Activated CD4-positive, alpha-beta T cell treated with anti-CD3 and anti-CD28 coated beads, Interleukin-2, amount 50 U/mL, for 16 hours (primary cell): ENCODE measurements at regions not wholly inside any gene's neighbourhood (a gene's known extent, or its start where the extent isn't known, plus 50 kb on each side); places are given as distances from the start of the nearest gene placed in this dataset.

Experiments
- DNase-seq: peaks from one replicate; pipeline ENCODE4 v3.0.0-alpha.2; 2020

GRCh38 chr20:52921340-52921739, 50.8 kb upstream of the TSHZ2 start:
- DNase-seq, result no peak

DNA sequence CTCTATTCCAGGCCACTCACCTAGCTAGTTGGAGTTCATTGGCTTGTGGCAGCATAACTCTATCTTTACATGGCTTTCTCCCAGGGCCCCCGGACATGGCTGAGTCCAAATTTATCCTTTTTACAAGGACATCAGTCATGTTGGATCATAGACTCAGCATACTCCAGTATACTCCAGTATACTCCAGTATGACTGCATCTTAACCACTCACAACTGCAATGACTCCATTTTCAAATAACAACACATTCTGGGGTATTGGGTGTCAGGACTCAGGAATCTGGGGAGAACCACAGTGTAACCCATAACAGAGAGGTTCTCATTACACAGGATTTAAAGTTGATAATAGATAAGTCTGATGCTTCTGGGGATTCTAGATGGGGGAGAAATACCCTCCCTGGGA, 53.8 kb upstream of the TSHZ2 start:
- no peak for DNase-seq

DNA sequence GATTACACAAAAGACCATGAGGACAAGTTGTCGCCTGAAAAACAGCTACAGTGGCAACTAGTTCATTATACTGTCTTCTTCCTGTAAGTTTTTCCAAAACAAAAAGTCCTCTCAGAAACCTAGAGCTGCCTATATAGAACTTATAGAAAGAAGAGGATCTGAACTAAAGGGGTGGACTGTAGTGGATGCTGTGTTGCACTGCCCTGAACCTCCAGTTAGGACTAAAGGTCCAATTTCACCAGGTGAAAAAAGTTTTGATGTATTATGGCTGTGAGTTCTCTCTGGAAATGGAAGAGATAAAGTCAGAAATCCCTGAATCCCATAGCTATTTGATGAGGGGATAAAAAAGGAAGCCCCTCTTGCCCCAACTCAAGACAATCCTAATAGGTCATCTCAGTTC, 56.6 kb upstream of the TSHZ2 start:
- DNase-seq, result no peak

DNA sequence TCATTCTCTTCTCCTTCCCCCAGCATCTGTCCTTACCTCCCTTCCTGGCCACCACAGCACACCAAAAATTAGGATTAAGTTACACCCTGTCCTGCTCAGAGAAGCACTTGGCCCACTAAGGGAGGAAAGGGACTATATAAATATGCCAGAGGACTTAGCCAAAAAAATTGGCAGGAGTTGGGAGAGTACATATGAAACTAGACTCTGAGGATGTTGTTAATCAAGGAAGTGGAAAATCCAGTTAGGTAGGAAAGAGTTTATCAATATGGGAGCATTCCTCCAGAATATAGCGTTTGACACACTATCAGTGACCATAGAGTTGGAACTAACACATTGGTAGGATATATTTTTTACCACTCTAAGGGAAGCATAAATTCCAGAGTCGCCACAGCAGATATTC, 57.3 kb upstream of the TSHZ2 start:
- no peak for DNase-seq

GRCh38 chr20:52913650-52914387, 58.3 kb upstream of the TSHZ2 start:
- no peak for DNase-seq

GRCh38 chr20:52905241-52905994, 66.7 kb upstream of the TSHZ2 start:
- DNase-seq, result no peak

GRCh38 chr20:52904837-52905236, 67.3 kb upstream of the TSHZ2 start:
- DNase-seq, result no peak

- DNase-seq, result no peak
Observed at GRCh38 chr20:52899041-52899608, 73.0 kb upstream of the TSHZ2 start.

- DNase-seq, result no peak
Observed at GRCh38 chr20:52896348-52896747, 75.8 kb upstream of the TSHZ2 start.

DNA sequence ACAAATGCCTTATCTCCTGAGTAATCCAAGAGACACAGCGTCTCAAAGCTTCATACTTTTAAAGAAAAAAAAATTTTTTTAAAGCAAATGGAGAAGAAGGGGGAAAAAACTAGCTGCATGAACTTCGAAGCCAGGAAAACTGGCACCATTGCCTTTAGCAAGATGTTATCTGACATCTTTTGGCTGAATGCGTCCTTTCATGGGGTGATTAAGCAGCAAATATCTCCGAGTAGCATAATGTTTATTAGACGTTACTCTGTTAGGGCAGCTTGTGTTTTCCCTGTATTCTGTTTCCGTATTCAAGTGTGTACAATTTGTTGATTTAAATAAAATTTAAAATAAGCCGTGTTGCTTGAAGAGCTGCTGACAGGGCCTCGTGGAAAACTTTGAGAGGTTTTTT, 76.5 kb upstream of the TSHZ2 start:
- DNase-seq, result no peak

DNA sequence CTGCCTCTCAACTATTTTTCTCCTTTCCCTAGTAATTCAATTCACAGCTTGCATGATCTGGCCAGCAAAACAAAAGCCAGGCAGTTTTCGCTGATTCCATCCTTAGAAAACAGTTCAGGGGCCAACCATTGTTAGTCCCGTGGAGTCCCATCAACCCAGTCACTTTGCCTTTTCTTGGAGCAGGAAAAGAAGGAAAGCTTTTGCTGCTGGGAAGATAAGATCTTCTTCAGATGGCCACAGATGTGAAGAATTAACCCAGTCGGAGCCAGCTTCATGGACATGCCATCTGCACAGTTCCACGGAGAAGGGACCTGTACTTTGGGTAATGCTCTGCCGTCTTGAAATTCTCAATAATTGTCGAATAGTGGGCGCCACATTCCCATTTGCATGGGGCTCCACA, 76.9 kb upstream of the TSHZ2 start:
- DNase-seq, result no peak

DNA sequence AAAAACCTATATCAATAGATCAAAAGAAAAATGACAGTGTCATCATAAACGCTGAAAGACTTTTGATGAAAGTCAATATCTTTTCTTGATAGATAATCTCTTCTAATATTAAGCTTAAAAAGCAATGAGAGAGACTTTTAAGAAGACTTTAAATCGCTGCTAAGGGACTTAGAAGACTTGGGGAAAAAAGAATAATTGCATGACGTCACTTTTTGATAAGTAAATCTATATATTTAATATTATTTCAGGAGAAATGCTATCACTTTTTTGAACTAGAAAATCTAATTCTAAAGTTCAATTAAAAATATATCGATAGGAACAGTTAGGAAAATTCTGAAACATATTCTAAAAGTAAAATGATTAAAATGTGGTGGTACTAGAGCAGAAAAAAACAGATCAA, 78.7 kb upstream of the TSHZ2 start:
- DNase-seq, result no peak

- no peak for DNase-seq
Observed at GRCh38 chr20:52892023-52892422, 80.1 kb upstream of the TSHZ2 start.

- DNase-seq, result no peak
Observed at GRCh38 chr20:52890130-52890529, 82.0 kb upstream of the TSHZ2 start.

GRCh38 chr20:52889225-52889624, 82.9 kb upstream of the TSHZ2 start:
- DNase-seq, result no peak

DNA sequence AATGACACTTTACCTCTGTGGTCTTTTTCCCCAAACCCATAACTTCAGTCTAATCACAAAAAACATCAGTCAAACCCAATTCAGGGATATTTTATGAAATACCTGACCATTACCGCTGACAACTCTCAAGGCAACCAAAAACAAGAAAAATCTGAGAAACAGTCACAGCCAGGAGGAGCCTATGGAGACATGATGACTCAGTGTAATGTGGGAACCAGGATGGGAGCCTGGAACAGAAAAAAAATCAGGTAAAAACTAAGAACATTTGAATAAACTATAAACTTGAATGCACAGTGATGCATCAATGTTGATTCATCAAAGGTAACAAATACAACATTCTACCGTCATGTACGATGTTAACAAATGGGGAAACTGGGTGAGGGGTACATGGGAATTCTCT, 84.1 kb upstream of the TSHZ2 start:
- DNase-seq, result no peak

DNA sequence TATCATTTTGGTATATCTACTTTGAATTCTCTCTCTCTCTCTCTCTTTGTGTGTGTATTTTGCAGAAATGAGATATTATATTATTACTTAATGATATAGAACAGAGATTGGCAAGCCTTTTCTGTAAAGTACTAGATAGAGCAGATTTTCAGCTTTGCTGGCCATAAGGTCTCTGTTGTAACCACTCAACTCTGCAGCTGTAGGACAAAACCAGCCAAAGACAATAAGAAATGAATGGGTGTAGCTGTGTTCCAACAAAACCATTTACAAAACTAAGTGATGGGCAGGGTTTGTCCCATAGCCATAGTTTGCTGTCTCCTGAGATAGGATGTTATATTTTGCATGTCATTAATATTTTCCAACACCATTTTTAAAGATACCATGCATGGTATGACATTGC, 91.2 kb upstream of the TSHZ2 start:
- DNase-seq, result no peak

- no peak for DNase-seq
Observed at GRCh38 chr20:52880259-52880658, 91.9 kb upstream of the TSHZ2 start.

- DNase-seq, result no peak
Observed at GRCh38 chr20:52874241-52874640, 97.9 kb upstream of the TSHZ2 start.

- no peak for DNase-seq
Observed at GRCh38 chr20:52869698-52870501, 102.3 kb upstream of the TSHZ2 start.

DNA sequence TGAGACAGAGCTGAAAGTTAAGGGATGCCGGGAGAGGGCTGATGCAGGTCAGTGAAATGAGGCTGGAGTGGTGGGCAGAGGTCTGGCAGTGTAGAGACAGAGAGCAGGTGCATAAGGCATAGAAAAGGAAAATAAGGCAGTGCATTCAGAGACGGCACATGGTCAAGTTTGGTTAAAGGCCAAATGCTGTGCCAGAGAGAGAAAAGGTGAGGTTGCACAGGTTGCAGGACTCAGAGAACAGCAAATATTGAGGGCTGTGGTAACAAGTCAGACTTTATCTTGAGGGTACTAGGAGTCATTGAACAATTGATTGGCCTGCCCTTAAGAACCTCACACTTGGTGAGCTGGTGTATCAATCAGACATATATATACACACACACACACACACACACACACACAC, 102.9 kb upstream of the TSHZ2 start:
- DNase-seq, result no peak

GRCh38 chr20:52867305-52867704, 104.9 kb upstream of the TSHZ2 start:
- DNase-seq, result no peak

- DNase-seq, result no peak
Observed at GRCh38 chr20:52864916-52865605, 107.1 kb upstream of the TSHZ2 start.
